NCI-H524 (cell line): ENCODE measurements at regions not wholly inside any gene's neighbourhood (a gene's known extent, or its start where the extent isn't known, plus 50 kb on each side); places are given as distances from the start of the nearest gene placed in this dataset.

Experiments used
- DNase-seq, 2 experiments: peaks; one replicate each; lab custom pipeline; 2025; lab: John Stamatoyannopoulos, UW

DNA sequence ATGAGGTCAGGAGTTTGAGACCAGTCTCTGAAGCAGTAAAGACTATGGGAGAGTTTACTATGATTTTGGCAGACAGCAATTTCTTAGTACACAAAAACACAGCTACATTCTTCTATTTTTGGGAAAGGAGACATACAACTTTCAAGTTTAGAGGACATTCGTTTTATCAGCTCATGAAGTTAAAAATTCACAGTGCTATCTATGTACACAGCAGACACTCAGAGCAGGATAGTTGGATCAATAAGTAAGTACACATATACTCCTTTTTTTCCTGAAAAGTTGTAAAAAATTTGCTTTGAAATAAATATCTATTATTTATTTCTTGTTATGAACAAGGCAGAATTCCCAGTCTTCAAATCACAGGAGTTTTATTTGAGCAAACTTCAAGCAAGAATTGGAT lies 159.7 kb downstream of the SERPINI1 start:
- DNase-seq = no peak

DNA sequence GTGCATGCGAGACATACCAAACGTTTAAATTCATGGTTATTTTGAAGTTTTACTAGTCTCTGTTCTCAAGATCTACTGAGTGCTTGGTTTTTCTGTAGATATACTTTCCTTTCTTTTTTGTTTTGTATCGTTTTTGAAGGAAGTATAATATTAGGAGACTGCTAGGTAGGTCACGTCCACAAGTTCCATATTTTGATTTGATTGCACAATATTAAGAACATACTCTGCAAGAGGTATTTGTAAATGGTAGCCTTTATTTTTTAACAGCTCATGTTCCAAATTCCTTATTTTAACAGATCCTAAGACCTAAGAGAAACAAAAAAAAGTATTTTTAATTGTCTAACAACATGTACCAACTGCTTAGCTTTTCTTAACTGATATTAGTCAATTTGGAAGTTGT lies 156.7 kb downstream of the SERPINI1 start:
- no peak for DNase-seq

GRCh38 chr3:167887096-167887495 lies 151.6 kb downstream of the SERPINI1 start:
- no peak for DNase-seq

- no peak for DNase-seq
These were observed 151.2 kb downstream of the SERPINI1 start for GRCh38 chr3:167886690-167887089.

DNA sequence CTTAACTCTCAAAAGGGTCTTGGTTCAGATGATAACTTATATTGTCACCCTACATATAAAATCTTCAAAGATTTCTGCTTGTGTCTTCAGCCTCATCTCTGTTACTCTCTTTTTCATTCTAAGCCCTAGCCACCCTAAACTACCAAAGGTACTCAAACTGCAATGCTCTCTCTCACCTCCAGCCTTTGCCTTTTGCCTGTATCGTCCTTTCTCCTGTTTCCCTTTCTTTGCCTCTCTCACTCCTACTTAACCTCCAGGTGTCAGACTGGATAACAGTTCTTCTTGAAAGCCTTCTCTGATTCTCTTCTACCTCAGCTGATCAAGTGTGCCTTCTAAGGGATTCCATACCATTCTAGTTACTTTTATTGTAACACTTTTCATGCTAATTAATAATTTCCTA lies 149.8 kb downstream of the SERPINI1 start:
- DNase-seq = no peak

- peak in 1 of 2 experiments; percentile 42 for DNase-seq
These were observed 149.0 kb downstream of the SERPINI1 start for GRCh38 chr3:167884481-167884880.

- no peak for DNase-seq
These were observed 147.9 kb downstream of the SERPINI1 start for GRCh38 chr3:167883452-167883851.

DNA sequence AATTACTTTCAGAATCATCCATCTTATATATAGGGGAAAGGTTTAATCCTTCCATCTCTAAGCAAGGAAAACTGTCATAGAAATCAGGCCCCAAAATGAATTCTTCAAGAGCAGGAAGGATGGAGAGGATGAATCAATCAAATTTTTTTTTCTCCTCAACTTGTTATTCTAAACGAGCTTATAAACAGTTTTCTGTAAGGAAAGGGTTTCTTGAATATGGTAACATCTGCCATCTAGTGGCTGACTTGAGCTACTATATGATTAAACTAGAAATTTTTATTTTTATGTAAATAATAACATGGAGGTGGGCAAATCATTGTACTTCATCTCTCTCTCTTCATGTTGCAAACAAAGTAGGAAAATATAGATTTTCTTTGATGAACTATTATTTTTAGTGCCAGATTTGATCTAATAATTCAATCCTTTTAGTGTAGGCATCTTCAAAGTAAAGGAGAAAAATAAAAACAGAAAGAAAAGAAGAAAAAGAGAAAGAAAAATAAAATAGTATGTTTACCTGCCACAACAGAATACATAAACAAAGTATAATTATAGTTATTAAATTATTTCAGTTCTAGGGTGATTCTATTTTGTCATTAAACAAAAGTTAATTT lies 146.6 kb downstream of the SERPINI1 start:
- peak in 1 of 2 experiments; percentile 74 for DNase-seq

DNA sequence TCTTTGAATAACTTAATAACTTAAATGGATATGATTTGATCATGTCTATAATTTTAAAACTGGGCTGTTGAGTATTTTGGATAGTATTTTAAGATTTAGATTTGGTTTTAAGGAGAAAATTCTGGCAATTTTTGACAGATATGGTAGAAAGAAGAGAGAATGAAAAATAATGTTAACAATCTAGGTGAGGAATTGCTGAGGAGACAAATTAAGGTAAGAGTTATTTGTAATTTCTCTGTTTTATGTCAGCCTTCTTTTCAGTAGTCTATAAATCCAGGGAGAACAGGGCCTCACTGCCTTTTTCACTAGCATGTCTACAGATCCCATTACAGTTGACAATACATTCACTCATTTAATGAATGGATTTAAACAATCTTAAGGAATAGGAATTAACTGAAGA lies 144.7 kb downstream of the SERPINI1 start:
- no peak for DNase-seq

- no peak for DNase-seq
These were observed 141.2 kb downstream of the SERPINI1 start for GRCh38 chr3:167876620-167877281.
